ENCODE measurements at regions not wholly inside any gene's neighbourhood (a gene's known extent, or its start where the extent isn't known, plus 50 kb on each side); places are given as distances from the start of the nearest gene placed in this dataset.

- DNase-seq (ENCODE audit: extremely low read depth in 1 of 2, low read depth in 1 of 2): no peak
Measured at GRCh38 chr5:142386137-142387023, 61.6 kb upstream of the SPRY4 start.

- DNase-seq (ENCODE audit: extremely low read depth in 1 of 2, low read depth in 1 of 2): no peak
Measured at GRCh38 chr5:142385194-142385593, 60.4 kb upstream of the SPRY4 start.

GRCh38 chr5:142384014-142384413 lies 59.2 kb upstream of the SPRY4 start:
- DNase-seq (ENCODE audit: extremely low read depth in 1 of 2, low read depth in 1 of 2): no peak

- no peak for DNase-seq (ENCODE audit: extremely low read depth in 1 of 2, low read depth in 1 of 2)
Measured at GRCh38 chr5:142382186-142382585, 57.4 kb upstream of the SPRY4 start.

- DNase-seq (ENCODE audit: extremely low read depth in 1 of 2, low read depth in 1 of 2): no peak
Measured at GRCh38 chr5:142378737-142379634, 54.2 kb upstream of the SPRY4 start.

GRCh38 chr5:142375944-142376411 lies 51.2 kb upstream of the SPRY4 start:
- no peak for DNase-seq (ENCODE audit: extremely low read depth in 1 of 2, low read depth in 1 of 2)

All from activated CD8-positive, alpha-beta memory T cell treated with anti-CD3 and anti-CD28 coated beads for 1 hour (primary cell).